GM18873 (cell line): ENCODE measurements at regions not wholly inside any gene's neighbourhood (a gene's known extent, or its start where the extent isn't known, plus 50 kb on each side); places are given as distances from the start of the nearest gene placed in this dataset.

Source experiments
- ATAC-seq: cut with Tn5 transposase; IDR thresholded peaks from one replicate; pipeline ENCODE4 v1.9.1; 2021; ENCODE audit warnings: mild to moderate bottlenecking, moderate library complexity, moderate number of reproducible peaks; ENCODE audit not compliant: unreplicated experiment, low FRiP score

GRCh38 chr5:167207081-167207480, 1084.4 kb upstream of the WWC1 start:
- no peak for ATAC-seq

- no peak for ATAC-seq
These were observed 1082.5 kb upstream of the WWC1 start for GRCh38 chr5:167208911-167209310.

DNA sequence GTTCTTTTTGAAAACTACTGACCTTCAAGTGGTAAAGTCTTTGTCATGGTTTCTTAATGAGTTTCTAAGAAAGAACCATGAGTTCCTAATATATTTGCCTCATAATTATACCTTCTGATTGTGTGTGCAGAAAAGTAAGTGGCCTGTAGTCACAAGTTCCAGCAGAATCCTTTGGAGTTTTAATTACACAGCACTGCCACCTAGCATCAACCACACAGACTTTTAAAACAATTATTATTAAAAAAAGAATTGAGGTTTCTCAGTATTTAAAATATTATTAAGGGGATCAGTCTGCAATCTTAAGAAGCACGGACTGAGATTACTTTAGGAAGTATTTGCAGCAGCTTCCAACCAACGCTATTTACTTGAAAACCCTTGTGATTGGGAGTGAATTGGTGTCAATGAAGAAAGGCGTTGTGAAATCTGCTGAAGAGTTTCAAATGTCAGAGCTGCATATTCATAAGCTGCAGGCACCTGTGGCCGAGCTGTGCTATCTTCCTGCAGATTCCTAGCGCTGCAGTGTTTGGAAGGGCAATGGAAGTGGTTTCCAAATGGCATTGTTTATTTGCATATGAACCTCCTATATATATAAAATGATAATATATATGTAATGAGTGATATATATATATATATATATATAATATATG, 1074.2 kb upstream of the WWC1 start:
- no peak for ATAC-seq

DNA sequence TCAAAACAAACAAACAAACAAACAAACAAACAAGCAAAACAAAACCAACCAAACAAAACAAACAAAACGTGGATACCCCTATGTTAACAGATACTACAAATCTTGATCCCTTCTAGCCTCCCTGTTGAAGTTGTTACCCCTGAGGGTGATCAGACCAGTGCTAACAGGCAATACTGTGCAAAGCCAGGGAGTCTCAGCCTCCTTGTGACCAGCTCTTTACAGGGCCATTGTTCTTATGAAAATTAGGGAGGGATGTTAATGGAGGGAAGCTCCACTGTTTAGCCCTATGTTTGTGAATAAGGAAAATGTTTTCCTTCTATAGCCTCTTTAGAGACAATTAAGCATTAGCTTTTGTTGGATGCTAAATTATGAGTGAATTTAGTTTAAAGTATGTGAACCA, 1072.1 kb upstream of the WWC1 start:
- ATAC-seq: no peak

DNA sequence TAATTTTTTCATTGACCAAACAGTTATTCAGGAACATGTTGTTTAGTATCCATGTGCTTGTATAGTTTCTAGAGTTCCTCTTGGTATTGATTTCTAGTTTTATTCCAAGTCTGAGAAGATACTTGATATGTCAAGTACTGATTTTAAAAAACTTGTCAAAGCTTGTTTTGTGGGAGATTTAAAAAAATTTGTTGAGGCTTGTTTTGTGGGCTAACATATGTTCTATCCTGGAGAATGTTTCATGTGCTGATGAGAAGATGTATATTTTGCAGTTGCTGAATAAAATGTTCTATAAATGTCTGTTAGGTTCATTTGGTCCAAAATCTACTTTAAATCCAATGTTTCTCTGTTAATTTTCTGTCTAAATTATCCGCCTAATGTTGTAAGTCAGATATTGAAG, 1065.1 kb upstream of the WWC1 start:
- ATAC-seq: no peak

GRCh38 chr5:167228134-167228533, 1063.3 kb upstream of the WWC1 start:
- ATAC-seq: no peak

DNA sequence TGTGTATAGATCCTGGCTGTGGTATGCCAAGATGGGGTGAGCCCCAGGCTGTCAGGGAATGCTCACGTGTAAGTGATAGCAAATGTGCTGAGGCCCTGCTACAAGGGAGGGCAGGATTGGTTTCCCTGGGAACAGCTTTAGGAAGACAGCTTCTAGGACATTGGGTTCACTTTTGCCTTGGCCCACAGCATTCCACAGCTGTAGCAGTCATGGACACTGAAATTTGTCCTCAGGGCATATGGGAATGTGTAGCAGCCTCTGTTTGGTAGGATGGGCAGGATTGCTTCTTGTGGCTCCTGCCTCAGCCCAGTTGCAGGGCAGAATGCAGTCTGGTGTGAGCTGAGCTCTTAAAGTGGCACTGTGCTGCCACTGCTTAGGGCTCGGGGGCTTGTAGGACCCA, 1061.7 kb upstream of the WWC1 start:
- ATAC-seq: no peak

DNA sequence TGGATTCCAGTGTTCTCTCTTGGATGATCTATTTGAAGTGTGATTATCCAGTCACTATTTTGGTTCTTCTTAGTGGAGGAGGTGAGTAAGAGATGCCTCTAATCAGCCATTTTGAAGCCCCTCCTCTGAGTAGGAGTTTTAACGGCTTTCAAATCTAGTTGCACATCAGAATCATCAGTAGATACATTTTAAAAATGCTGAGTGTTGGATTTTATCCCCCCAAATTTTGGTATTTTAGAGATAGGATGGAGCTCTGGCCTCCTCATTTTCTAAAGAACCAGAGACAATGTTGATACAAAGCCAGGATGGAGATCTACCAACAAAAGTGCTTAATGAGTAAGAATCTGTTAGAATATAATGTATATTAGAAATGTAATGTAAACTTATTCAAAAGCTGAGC, 1061.0 kb upstream of the WWC1 start:
- ATAC-seq: no peak

GRCh38 chr5:167232675-167233311, 1058.7 kb upstream of the WWC1 start:
- no peak for ATAC-seq

DNA sequence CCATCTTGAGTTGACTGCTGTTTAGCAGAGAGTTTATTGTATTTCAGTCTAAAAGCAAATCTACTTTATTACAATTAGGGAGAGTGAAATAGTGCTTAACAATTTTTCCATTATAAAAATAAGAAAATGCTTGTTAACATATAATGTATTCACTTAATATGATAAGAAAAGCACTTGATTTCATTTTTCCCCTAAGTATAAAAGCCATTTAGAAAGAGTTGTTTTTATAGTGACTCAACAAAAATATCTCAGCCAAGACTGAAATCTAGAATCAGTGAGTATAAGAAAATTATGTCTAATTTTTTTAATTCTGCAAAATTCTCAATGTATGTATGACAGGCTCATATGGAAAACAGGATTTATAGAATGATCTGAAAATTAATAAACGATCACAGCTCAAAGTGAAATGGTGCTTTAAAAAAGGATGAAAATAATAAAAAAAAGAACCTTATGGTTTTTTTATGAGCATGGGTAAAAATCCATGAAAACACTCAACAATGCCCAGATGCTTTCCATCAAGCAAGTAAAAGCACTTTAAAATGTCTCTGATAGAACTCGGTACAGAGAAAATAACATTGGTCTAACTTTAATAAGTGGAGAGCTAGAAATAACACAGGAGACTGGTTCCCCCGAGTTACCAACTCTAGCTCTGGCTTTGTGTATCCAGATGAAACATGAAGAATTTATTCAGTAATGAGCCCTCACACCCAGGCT, 1057.8 kb upstream of the WWC1 start:
- ATAC-seq: no peak

- ATAC-seq: no peak
These were observed 1049.9 kb upstream of the WWC1 start for GRCh38 chr5:167241436-167242067.

DNA sequence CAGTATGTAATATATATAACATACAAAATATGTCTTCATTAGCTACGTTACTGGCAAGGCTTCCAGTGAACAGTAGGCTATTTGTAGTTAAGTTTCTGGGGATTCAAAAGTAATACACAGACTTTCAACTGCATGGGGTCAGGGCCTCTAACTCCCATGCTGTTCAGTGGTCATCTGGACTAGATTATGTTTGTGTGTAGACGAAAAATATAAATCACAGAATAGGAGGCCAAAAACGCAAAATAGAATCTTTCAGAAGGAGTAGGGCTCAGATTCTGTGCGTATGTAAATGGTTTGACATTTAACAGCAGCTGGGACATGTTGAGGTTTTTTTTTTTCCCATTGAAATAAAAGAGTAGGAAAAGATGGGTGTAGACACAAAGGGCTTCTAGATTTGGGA, 1048.7 kb upstream of the WWC1 start:
- ATAC-seq: no peak

GRCh38 chr5:167243463-167243862, 1048.0 kb upstream of the WWC1 start:
- ATAC-seq: no peak

DNA sequence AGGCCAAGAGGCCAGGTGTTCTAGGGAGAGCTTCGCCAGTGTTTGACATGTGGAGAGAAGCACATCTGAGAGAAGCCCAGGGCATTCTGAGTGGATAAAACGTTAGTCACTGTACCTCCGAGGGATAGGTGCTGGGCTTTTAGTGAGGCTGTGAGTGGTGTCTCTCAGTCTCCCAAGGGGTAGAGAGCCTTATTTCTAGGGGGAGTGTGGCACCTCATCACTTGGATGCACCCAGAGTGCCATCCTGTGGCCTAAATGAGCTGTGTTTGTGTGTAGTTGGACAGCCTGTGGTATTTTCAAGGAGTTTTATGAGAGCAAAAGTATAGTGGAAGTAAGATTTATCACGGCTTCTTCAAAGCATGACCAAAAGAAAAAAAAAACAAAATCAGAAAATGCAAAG, 1046.9 kb upstream of the WWC1 start:
- no peak for ATAC-seq

GRCh38 chr5:167245868-167246267, 1045.6 kb upstream of the WWC1 start:
- ATAC-seq: no peak

GRCh38 chr5:167247816-167248215, 1043.6 kb upstream of the WWC1 start:
- no peak for ATAC-seq

DNA sequence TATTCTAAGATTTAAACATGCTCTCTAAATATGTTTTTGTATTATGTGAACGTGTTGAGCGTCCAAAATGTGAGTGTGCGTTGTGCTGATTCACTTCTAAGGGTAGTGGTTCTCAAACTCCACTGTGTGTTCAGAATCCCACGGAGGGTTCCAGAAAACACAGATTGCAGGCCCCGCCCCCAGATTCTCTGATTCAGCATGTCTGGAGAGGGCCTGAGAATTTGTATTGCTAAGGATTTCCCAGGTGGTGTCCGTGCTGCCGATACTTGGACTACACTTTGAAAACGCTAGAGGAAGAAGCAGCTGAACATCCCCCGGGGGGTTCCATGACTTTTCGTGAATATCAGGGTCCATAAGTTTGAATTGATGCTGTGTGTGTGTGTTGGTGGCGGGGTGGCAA, 1043.2 kb upstream of the WWC1 start:
- no peak for ATAC-seq

GRCh38 chr5:167250996-167251395, 1040.4 kb upstream of the WWC1 start:
- ATAC-seq: no peak

GRCh38 chr5:167254132-167254531, 1037.3 kb upstream of the WWC1 start:
- no peak for ATAC-seq

- ATAC-seq: no peak
These were observed 1035.5 kb upstream of the WWC1 start for GRCh38 chr5:167255926-167256325.

GRCh38 chr5:167259806-167260205, 1031.6 kb upstream of the WWC1 start:
- ATAC-seq: no peak
